ENCODE measurements at regions not wholly inside any gene's neighbourhood (a gene's known extent, or its start where the extent isn't known, plus 50 kb on each side); places are given as distances from the start of the nearest gene placed in this dataset.

DNA sequence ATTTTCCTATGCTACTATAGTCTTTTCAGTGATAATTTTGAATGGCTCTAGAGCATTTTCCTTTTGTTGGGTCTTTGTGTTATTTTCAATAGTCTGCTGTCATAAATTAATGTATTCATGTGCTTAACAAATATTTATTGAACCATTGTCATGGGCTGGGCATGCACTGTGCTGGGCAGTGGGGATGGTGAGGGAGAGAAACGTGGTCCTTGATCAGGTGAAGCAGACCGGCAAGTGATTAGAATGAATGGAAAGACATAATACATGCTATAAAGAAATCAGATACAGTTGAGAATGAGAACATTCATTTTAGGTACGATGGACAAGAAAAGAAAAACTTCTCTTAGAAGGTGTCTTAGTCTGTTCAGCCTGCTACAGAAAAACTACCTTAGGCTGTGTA, 66.1 kb downstream of the KIF4B start:
- TF ChIP-seq, protein P1, sequence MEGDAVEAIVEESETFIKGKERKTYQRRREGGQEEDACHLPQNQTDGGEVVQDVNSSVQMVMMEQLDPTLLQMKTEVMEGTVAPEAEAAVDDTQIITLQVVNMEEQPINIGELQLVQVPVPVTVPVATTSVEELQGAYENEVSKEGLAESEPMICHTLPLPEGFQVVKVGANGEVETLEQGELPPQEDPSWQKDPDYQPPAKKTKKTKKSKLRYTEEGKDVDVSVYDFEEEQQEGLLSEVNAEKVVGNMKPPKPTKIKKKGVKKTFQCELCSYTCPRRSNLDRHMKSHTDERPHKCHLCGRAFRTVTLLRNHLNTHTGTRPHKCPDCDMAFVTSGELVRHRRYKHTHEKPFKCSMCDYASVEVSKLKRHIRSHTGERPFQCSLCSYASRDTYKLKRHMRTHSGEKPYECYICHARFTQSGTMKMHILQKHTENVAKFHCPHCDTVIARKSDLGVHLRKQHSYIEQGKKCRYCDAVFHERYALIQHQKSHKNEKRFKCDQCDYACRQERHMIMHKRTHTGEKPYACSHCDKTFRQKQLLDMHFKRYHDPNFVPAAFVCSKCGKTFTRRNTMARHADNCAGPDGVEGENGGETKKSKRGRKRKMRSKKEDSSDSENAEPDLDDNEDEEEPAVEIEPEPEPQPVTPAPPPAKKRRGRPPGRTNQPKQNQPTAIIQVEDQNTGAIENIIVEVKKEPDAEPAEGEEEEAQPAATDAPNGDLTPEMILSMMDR (IDR thresholded peaks at IDR 0.05; ENCODE audit: insufficient read depth, low read length, poor library complexity, severe bottlenecking): no peak
- TF ChIP-seq EZH2phosphoT487 (conservative IDR thresholded peaks at IDR 0.05; ENCODE audit: low read length): no peak
